WTC11 (cell line): ENCODE measurements at regions not wholly inside any gene's neighbourhood (a gene's known extent, or its start where the extent isn't known, plus 50 kb on each side); places are given as distances from the start of the nearest gene placed in this dataset.

Experiments used
- CREB1 ChIP-seq: sonication (generic); formaldehyde crosslinking; IDR thresholded peaks from 2 replicates; pipeline ENCODE4 v1.8.0; 2023; ENCODE audit warnings: mild to moderate bottlenecking, missing genetic modification reagents
- TF ChIP-seq, protein P1 (sequence below): fragments of 200-600 bp; IDR thresholded peaks from 2 replicates; pipeline ENCODE4 v1.8.0; 2022; ENCODE audit warnings: antibody characterized with exemption
- TF ChIP-seq, protein P2 (sequence below): sonication (generic); formaldehyde crosslinking; IDR thresholded peaks from 2 replicates; pipeline ENCODE4 v1.8.0; 2022; ENCODE audit warnings: mild to moderate bottlenecking, missing genetic modification reagents
- TF ChIP-seq, protein P3 (sequence below): sonication (generic); formaldehyde crosslinking; IDR thresholded peaks from 2 replicates; pipeline ENCODE4 v1.8.1; 2023; ENCODE audit warnings: mild to moderate bottlenecking, moderate library complexity, missing genetic modification reagents
- TF ChIP-seq, protein P4 (sequence below): fragments of 250-450 bp; sonication (Bioruptor Pico); IDR thresholded peaks from 2 replicates; pipeline ENCODE4 v2.1.2; 2022; ENCODE audit warnings: mild to moderate bottlenecking, moderate library complexity

DNA sequence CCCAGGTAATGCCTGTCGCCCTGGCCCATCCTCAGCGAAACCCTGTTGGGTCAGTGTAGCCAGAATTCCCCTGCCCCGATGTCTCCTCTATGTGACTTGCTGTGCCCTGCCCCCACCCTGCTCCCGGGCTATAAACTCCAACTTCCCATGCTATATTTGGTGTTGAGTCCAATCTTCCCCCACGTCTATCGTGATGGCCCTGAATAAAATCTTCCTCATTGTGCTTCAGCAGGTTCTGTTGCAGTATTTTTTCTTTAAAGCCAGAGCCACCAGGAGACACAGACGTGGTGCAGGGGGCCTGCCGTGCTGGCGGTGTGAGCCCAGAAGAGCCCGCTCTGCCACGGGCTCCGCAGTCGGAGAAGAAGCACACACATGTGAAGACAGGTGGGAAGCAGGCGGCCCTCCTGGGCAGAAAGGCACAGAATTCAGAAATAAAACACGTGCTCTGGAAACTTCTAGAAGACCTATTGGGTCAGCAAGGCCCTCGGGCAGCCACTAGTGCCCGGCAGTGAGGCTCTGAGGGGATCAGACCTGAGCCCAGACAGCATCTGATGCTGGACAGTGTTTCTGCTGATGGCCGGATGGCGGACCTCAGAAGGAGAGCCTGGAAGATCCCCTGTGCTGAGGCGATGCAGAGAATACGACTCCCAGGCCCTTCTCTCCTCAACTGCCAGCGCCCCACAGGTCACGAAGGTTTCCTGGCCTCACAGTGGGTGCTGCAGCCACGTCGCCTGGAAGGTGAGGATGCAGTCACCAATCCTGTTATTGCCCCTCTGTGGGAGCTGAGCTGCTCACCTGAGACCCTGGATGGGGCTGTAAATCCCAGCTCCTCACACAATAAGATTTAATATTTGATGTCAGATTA, 501.9 kb downstream of the BRD1 start:
- TF ChIP-seq, protein P1, sequence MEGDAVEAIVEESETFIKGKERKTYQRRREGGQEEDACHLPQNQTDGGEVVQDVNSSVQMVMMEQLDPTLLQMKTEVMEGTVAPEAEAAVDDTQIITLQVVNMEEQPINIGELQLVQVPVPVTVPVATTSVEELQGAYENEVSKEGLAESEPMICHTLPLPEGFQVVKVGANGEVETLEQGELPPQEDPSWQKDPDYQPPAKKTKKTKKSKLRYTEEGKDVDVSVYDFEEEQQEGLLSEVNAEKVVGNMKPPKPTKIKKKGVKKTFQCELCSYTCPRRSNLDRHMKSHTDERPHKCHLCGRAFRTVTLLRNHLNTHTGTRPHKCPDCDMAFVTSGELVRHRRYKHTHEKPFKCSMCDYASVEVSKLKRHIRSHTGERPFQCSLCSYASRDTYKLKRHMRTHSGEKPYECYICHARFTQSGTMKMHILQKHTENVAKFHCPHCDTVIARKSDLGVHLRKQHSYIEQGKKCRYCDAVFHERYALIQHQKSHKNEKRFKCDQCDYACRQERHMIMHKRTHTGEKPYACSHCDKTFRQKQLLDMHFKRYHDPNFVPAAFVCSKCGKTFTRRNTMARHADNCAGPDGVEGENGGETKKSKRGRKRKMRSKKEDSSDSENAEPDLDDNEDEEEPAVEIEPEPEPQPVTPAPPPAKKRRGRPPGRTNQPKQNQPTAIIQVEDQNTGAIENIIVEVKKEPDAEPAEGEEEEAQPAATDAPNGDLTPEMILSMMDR: no peak
- TF ChIP-seq, protein P2, sequence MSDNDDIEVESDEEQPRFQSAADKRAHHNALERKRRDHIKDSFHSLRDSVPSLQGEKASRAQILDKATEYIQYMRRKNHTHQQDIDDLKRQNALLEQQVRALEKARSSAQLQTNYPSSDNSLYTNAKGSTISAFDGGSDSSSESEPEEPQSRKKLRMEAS (CRISPR knock-in tag): no peak
- TF ChIP-seq, protein P3, sequence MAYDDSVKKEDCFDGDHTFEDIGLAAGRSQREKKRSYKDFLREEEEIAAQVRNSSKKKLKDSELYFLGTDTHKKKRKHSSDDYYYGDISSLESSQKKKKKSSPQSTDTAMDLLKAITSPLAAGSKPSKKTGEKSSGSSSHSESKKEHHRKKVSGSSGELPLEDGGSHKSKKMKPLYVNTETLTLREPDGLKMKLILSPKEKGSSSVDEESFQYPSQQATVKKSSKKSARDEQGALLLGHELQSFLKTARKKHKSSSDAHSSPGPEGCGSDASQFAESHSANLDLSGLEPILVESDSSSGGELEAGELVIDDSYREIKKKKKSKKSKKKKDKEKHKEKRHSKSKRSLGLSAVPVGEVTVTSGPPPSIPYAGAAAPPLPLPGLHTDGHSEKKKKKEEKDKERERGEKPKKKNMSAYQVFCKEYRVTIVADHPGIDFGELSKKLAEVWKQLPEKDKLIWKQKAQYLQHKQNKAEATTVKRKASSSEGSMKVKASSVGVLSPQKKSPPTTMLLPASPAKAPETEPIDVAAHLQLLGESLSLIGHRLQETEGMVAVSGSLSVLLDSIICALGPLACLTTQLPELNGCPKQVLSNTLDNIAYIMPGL (CRISPR knock-in tag): no peak
- TF ChIP-seq CREB1 (CRISPR knock-in tag): no peak
- TF ChIP-seq, protein P4, sequence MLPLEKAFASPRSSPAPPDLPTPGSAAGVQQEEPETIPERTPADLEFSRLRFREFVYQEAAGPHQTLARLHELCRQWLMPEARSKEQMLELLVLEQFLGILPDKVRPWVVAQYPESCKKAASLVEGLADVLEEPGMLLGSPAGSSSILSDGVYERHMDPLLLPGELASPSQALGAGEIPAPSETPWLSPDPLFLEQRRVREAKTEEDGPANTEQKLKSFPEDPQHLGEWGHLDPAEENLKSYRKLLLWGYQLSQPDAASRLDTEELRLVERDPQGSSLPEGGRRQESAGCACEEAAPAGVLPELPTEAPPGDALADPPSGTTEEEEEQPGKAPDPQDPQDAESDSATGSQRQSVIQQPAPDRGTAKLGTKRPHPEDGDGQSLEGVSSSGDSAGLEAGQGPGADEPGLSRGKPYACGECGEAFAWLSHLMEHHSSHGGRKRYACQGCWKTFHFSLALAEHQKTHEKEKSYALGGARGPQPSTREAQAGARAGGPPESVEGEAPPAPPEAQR: no peak
